Upper lobe of left lung (tissue), 4 donors: ENCODE measurements at regions not wholly inside any gene's neighbourhood (a gene's known extent, or its start where the extent isn't known, plus 50 kb on each side); places are given as distances from the start of the nearest gene placed in this dataset.

ENCODE experiments used
- POLR2A ChIP-seq, 4 donors: fragments of 450-650 bp; IDR thresholded peaks; one replicate each; pipeline ENCODE4 v1.5.1; 2016 to 2017; ENCODE audit warnings: antibody characterized with exemption in 4 of 4, mild to moderate bottlenecking in 2 of 4
- POLR2AphosphoS5 ChIP-seq, 2 donors: sonication (generic); formaldehyde crosslinking; IDR thresholded peaks; one replicate each; pipeline ENCODE4 v1.5.1; 2017; ENCODE audit warnings: antibody characterized with exemption in 2 of 2
- TF ChIP-seq, protein P1 (sequence below), 6 experiments: fragments of 450-650 bp in 4 of 6; fragments of 200-600 bp in 2 of 6; sonication (generic) in 2 of 6; IDR thresholded peaks; one replicate each; pipeline ENCODE4 v1.5.1; 2016 to 2019; ENCODE audit warnings: antibody characterized with exemption in 6 of 6

GRCh38 chr20:52008874-52009273 lies 182.7 kb downstream of the ZFP64 start:
- TF ChIP-seq, protein P1, sequence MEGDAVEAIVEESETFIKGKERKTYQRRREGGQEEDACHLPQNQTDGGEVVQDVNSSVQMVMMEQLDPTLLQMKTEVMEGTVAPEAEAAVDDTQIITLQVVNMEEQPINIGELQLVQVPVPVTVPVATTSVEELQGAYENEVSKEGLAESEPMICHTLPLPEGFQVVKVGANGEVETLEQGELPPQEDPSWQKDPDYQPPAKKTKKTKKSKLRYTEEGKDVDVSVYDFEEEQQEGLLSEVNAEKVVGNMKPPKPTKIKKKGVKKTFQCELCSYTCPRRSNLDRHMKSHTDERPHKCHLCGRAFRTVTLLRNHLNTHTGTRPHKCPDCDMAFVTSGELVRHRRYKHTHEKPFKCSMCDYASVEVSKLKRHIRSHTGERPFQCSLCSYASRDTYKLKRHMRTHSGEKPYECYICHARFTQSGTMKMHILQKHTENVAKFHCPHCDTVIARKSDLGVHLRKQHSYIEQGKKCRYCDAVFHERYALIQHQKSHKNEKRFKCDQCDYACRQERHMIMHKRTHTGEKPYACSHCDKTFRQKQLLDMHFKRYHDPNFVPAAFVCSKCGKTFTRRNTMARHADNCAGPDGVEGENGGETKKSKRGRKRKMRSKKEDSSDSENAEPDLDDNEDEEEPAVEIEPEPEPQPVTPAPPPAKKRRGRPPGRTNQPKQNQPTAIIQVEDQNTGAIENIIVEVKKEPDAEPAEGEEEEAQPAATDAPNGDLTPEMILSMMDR (IDR thresholded peaks at IDR 0.05): no peak
- TF ChIP-seq POLR2A (IDR thresholded peaks at IDR 0.05) (no peak), POLR2AphosphoS5 (IDR thresholded peaks at IDR 0.05) (no peak)
